ENCODE measurements at regions not wholly inside any gene's neighbourhood (a gene's known extent, or its start where the extent isn't known, plus 50 kb on each side); places are given as distances from the start of the nearest gene placed in this dataset.

DNA sequence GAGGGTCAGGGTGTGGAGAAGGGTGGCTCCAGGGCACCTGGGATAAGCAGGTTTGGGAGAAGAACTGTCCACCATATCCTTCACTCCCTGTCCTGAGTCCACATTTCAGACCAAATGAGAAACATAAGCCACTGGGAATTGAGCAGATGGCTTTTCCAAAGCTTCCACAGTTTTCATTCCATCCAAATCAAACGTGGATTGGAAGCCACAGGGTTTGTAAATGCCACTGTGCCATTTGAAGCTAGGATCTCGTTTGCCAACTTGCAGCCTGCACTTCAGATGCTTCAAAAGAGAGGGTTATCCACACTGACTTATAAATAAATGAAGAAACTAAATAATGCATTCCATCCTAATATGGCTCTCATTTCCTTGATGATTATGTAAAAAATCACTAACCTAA is 81.5 kb downstream of the UQCRFS1 start:
- TF ChIP-seq, protein P1, sequence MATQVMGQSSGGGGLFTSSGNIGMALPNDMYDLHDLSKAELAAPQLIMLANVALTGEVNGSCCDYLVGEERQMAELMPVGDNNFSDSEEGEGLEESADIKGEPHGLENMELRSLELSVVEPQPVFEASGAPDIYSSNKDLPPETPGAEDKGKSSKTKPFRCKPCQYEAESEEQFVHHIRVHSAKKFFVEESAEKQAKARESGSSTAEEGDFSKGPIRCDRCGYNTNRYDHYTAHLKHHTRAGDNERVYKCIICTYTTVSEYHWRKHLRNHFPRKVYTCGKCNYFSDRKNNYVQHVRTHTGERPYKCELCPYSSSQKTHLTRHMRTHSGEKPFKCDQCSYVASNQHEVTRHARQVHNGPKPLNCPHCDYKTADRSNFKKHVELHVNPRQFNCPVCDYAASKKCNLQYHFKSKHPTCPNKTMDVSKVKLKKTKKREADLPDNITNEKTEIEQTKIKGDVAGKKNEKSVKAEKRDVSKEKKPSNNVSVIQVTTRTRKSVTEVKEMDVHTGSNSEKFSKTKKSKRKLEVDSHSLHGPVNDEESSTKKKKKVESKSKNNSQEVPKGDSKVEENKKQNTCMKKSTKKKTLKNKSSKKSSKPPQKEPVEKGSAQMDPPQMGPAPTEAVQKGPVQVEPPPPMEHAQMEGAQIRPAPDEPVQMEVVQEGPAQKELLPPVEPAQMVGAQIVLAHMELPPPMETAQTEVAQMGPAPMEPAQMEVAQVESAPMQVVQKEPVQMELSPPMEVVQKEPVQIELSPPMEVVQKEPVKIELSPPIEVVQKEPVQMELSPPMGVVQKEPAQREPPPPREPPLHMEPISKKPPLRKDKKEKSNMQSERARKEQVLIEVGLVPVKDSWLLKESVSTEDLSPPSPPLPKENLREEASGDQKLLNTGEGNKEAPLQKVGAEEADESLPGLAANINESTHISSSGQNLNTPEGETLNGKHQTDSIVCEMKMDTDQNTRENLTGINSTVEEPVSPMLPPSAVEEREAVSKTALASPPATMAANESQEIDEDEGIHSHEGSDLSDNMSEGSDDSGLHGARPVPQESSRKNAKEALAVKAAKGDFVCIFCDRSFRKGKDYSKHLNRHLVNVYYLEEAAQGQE (IDR thresholded peaks at IDR 0.05; ENCODE audit: low read depth): no peak
- TF ChIP-seq NFIC (IDR thresholded peaks at IDR 0.05): no peak
- TF ChIP-seq YY1 (IDR thresholded peaks at IDR 0.05; ENCODE audit: low read depth): no peak
- TF ChIP-seq TCF12 (IDR thresholded peaks at IDR 0.05; ENCODE audit: low read depth): no peak
- TF ChIP-seq EGR1 (IDR thresholded peaks at IDR 0.05): no peak
- no peak for TF ChIP-seq CREB1 (IDR thresholded peaks at IDR 0.05; ENCODE audit: low read depth)
- no peak for TF ChIP-seq CEBPB (IDR thresholded peaks at IDR 0.05)
- no peak for TF ChIP-seq TEAD4 (IDR thresholded peaks at IDR 0.05)
- no peak for TF ChIP-seq RAD21 (IDR thresholded peaks at IDR 0.05; ENCODE audit: low read depth)
- TF ChIP-seq TAF1 (IDR thresholded peaks at IDR 0.05; ENCODE audit: low read depth): no peak

Data from Ishikawa (cell line).